DND-41 (cell line): ENCODE measurements at regions not wholly inside any gene's neighbourhood (a gene's known extent, or its start where the extent isn't known, plus 50 kb on each side); places are given as distances from the start of the nearest gene placed in this dataset.

Source experiments
- ATAC-seq: fragments of 200-7000 bp; cut with Tn5 transposase; 3 replicates; pipeline ENCODE4 v1.9.1; 2021; ENCODE audit warnings: low read depth; ENCODE audit not compliant: insufficient read depth
- DNase-seq: peaks from one replicate; pipeline ENCODE4 v3.0.0-alpha.2; 2020
- H2AFZ ChIP-seq: 2 replicates; pipeline ENCODE4 v1.6.0; 2012; ENCODE audit warnings: low read depth, low read length
- H3K27ac ChIP-seq: 2 replicates; pipeline ENCODE4 v1.5.1; 2012; ENCODE audit warnings: low read length, inconsistent platforms
- H3K27me3 ChIP-seq: fragments of 200-600 bp; sonication (generic); 2 replicates; pipeline ENCODE4 v1.6.0; 2012; ENCODE audit warnings: low read length, mild to moderate bottlenecking, inconsistent platforms; ENCODE audit not compliant: insufficient read depth, poor library complexity
- H3K36me3 ChIP-seq: 2 replicates; pipeline ENCODE4 v1.5.1; 2012; ENCODE audit warnings: low read length, inconsistent platforms; ENCODE audit not compliant: insufficient read depth
- H3K4me1 ChIP-seq: 2 replicates; pipeline ENCODE4 v1.5.1; 2012; ENCODE audit warnings: mild to moderate bottlenecking, low read length; ENCODE audit not compliant: insufficient read depth
- H3K4me2 ChIP-seq: 2 replicates; pipeline ENCODE4 v1.6.0; 2012; ENCODE audit warnings: mild to moderate bottlenecking, moderate library complexity, low read length, inconsistent platforms; ENCODE audit not compliant: insufficient read depth
- H3K4me3 ChIP-seq, 2 experiments: fragments of 200-600 bp in 1 of 2; shearing (Covaris generic) in 1 of 2; 2 replicates each; pipeline ENCODE4 v1.5.1; 2012 to 2016; ENCODE audit warnings: inconsistent platforms in 2 of 2, low read length in 2 of 2, mild to moderate bottlenecking in 2 of 2, low read depth in 1 of 2, moderate library complexity in 1 of 2
- H3K79me2 ChIP-seq: 2 replicates; pipeline ENCODE4 v1.6.0; 2012; ENCODE audit warnings: low read length, inconsistent platforms; ENCODE audit not compliant: insufficient read depth
- H3K9ac ChIP-seq: 2 replicates; pipeline ENCODE4 v1.6.0; 2012; ENCODE audit warnings: low read depth, mild to moderate bottlenecking, inconsistent platforms, low read length, moderate library complexity
- H3K9me3 ChIP-seq: 2 replicates; pipeline ENCODE4 v1.5.1; 2012; ENCODE audit warnings: low read length, moderate library complexity, mild to moderate bottlenecking, inconsistent platforms; ENCODE audit not compliant: insufficient read depth, severe bottlenecking
- H4K20me1 ChIP-seq: 2 replicates; pipeline ENCODE4 v1.6.0; 2012; ENCODE audit warnings: low read length; ENCODE audit not compliant: insufficient read depth
- EZH2 ChIP-seq: IDR thresholded peaks from 3 replicates; pipeline ENCODE4 v1.6.1; 2012; ENCODE audit warnings: borderline replicate concordance, low read depth, mild to moderate bottlenecking, moderate library complexity, low read length, inconsistent platforms; ENCODE audit not compliant: severe bottlenecking
- TF ChIP-seq, protein P1 (sequence below): IDR thresholded peaks from 2 replicates; pipeline ENCODE4 v1.5.1; 2012; ENCODE audit warnings: borderline replicate concordance, low read length, moderate library complexity, mild to moderate bottlenecking; ENCODE audit not compliant: poor library complexity, severe bottlenecking; ENCODE audit errors: extremely low read depth

DNA sequence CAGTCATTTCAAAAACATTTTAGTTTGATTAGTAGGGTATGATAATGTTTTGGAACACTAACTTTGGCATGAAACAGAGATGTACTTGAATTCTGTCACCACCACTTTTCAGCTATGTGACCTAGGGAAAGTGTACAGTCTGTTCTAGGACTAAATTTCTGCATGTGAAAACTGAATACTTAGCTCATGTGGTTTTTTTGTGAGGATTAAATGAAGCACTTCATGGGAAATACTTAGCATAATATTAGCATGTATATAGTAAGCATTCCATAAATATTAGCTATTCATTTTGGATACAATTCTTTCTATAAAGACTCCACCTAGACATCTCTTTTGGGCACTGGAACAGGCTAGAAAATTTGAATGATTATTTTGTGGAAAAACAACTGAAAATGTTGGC is 1379.4 kb downstream of the RPA4 start:
- no peak overlapping the region for H3K4me3 ChIP-seq
- H3K79me2 ChIP-seq = no peaks in the 10 kb centered on the region
- no peak overlapping the region for H3K27ac ChIP-seq
- DNase-seq = no peak
- TF ChIP-seq, protein P1, sequence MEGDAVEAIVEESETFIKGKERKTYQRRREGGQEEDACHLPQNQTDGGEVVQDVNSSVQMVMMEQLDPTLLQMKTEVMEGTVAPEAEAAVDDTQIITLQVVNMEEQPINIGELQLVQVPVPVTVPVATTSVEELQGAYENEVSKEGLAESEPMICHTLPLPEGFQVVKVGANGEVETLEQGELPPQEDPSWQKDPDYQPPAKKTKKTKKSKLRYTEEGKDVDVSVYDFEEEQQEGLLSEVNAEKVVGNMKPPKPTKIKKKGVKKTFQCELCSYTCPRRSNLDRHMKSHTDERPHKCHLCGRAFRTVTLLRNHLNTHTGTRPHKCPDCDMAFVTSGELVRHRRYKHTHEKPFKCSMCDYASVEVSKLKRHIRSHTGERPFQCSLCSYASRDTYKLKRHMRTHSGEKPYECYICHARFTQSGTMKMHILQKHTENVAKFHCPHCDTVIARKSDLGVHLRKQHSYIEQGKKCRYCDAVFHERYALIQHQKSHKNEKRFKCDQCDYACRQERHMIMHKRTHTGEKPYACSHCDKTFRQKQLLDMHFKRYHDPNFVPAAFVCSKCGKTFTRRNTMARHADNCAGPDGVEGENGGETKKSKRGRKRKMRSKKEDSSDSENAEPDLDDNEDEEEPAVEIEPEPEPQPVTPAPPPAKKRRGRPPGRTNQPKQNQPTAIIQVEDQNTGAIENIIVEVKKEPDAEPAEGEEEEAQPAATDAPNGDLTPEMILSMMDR = no peak
- TF ChIP-seq EZH2 = no peak
- H2AFZ ChIP-seq = no peak overlapping the region
- no peaks in the 10 kb centered on the region for H3K36me3 ChIP-seq
- no peaks in the 10 kb centered on the region for H3K9me3 ChIP-seq
- H3K27me3 ChIP-seq = no peaks in the 10 kb centered on the region
- H3K4me1 ChIP-seq = no peaks in the 10 kb centered on the region
- H4K20me1 ChIP-seq = no peaks in the 10 kb centered on the region
- ATAC-seq = no peak
- no peak overlapping the region for H3K9ac ChIP-seq
- H3K4me2 ChIP-seq = no peak overlapping the region

DNA sequence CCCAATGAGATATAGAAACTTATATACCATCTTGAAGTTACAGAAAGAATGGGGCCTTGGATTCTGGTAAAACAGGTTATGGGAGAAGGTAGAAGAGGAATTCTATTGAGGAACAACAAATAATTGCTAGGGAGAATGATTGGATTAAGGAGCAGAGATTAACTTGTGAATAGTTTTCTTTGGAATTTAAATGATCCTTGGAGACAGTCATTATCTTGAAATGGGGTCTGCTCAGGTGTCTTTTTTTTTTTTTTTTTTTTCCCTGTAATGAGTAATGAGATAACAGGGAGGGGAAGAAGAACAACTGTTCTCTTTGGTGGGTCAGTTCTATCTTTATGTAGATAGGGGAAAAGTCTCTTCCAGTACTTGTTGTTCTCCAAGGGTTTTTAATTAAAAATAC is 1406.0 kb downstream of the RPA4 start:
- DNase-seq (no peak), ATAC-seq (no peak)
- H2AFZ ChIP-seq = no peak overlapping the region
- no peak overlapping the region for H3K4me2 ChIP-seq
- TF ChIP-seq, protein P1 = no peak
- TF ChIP-seq EZH2 = no peak
- no peaks in the 10 kb centered on the region for H3K4me1 ChIP-seq
- H3K27me3 ChIP-seq = no peaks in the 10 kb centered on the region
- no peaks in the 10 kb centered on the region for H3K79me2 ChIP-seq
- H3K9ac ChIP-seq = no peak overlapping the region
- H3K36me3 ChIP-seq = no peaks in the 10 kb centered on the region
- H4K20me1 ChIP-seq = no peaks in the 10 kb centered on the region
- H3K4me3 ChIP-seq = no peak overlapping the region
- no peaks in the 10 kb centered on the region for H3K9me3 ChIP-seq
- no peak overlapping the region for H3K27ac ChIP-seq

DNA sequence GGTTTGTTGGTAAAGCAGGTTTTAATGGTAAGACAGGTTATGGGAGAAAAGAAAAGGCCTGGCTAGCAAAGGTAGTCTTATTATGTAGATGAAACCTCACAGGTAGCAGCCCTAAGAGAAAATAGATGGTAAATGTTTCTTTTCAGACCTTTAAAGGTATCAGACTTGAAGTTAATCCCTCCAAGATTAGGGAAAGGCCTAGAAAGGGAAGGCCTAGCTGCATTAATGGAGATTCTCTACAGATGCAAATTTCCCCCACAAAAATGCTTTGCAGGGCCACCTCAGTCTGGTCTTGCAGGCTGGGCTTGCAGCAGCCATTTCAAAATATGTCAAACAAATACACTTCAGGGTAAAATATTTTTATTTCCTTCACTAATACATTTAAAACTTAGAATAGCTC is 1410.6 kb downstream of the RPA4 start:
- H3K9ac ChIP-seq = no peak overlapping the region
- H3K27me3 ChIP-seq = no peaks in the 10 kb centered on the region
- no peaks in the 10 kb centered on the region for H3K36me3 ChIP-seq
- H3K4me2 ChIP-seq = no peak overlapping the region
- no peaks in the 10 kb centered on the region for H4K20me1 ChIP-seq
- H3K27ac ChIP-seq = no peak overlapping the region
- no peaks in the 10 kb centered on the region for H3K79me2 ChIP-seq
- no peaks in the 10 kb centered on the region for H3K9me3 ChIP-seq
- no peak overlapping the region for H2AFZ ChIP-seq
- no peak for ATAC-seq
- no peak for DNase-seq
- no peak for TF ChIP-seq EZH2
- TF ChIP-seq, protein P1 = no peak
- H3K4me1 ChIP-seq = no peaks in the 10 kb centered on the region
- no peak overlapping the region for H3K4me3 ChIP-seq

DNA sequence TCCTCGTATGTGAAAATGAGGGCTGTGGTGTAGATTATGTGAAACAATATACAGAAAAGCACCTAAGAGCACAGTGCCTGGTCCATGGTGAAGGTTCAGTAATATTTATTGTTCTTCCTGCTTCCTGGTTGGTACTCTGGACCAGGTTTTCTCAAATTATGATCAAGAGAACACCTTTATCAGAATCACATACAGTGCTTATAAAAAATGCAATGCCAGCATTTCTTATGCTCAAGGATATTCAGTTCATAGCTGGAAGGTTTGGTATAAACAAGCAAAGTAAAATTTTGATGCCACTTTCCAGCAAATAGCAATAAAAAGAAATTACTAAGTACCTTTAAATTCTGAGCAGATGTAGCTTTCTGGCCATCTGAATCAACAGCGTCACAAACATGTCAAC is 1412.4 kb downstream of the RPA4 start:
- H3K27ac ChIP-seq = no peak overlapping the region

More for the DNA sequence above, 1412.4 kb downstream of the RPA4 start:
- ATAC-seq = no peak
- no peaks in the 10 kb centered on the region for H3K79me2 ChIP-seq
- DNase-seq = no peak
- no peaks in the 10 kb centered on the region for H3K9me3 ChIP-seq
- no peak overlapping the region for H3K9ac ChIP-seq
- H2AFZ ChIP-seq = no peak overlapping the region
- H3K36me3 ChIP-seq = no peaks in the 10 kb centered on the region
- no peak overlapping the region for H3K4me2 ChIP-seq
- H3K27me3 ChIP-seq = no peaks in the 10 kb centered on the region
- no peak overlapping the region for H3K4me3 ChIP-seq
- TF ChIP-seq, protein P1 = no peak
- no peak for TF ChIP-seq EZH2
- no peaks in the 10 kb centered on the region for H4K20me1 ChIP-seq
- no peaks in the 10 kb centered on the region for H3K4me1 ChIP-seq
